ENCODE measurements at regions not wholly inside any gene's neighbourhood (a gene's known extent, or its start where the extent isn't known, plus 50 kb on each side); places are given as distances from the start of the nearest gene placed in this dataset.

DNA sequence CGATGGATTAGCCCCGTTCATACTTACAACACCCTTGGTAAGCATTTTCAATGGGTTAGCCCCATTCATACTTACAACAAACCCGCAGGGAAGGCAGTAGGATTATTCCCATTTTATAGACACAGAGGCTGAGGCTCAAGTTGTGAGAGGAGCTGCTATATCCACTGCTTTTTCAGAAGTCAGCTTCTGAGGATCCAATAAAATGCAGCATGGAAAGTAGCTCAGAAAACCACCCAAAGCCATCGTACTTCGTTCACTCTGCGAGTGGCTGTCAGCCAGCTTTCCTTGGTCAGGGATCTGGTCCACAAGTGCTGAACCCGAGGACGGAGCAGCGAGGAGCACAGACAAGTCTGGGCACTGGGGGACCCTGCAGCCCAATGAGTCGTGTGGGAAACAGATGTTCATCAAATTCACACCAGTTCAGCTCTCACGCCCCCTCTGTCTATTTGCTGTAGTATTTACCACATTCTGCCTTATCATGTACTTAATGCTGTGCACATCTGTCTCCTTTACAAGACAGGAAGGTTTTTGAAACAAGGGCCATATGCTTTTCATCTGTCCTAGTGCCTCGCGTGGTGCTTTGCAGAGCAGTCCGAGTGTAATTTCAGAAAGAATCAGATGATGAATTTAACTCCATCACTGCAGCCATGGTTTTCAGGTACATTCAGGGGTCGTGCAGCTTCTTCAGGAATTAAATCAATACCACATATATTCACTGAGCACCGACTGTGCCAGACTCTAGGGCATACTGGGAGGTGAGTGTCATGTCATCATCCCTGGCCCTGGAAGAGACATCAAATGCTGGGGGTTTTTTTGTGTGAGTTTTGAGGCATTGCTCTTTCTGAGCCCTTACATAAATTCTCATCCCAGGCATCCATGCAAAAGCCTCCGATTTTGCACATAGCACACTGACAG, 256.9 kb downstream of the CDH26 start:
- no peak for DNase-seq

DNA sequence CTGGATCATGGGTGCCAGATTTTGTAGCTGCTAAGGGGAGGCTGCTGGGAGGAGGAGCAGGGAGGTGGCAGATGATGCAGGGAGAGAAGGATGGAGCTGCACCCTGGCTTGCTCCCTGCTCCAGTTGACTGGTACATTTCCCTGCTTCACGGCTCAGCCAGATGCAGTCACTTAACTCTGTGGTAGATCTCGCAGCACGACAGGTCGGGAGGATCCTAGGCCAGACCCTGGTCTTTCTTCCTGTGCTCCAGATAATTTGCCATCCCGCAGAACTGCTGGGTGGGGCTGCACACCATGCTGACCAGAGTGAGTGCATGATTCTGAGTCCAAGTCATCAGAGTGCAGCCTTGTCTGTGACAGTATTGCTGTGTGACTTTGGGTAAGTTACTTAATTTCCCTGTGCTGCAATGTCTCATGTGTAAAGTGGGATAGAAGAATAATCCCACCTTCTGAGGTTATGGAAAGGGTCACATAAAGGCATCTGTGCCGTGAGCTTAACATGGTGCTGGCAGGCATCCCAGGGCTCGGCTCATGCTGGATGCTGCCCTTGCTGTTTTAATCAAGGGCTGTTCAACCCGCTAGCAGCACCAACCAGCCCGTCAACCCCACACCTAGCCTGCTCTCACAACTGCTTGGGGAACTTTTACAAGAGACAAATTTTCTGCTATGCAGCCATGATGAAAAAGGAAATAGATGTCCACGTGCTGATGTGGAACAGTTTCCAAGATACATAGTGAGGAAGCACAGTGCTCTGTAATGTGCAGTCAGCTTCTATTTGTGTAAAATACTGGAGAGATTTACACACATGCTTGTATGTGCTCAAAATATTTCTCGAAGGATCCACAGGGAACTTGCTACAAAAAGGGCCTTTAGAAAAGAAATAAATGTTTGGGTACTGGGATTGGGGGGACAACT, 257.9 kb downstream of the CDH26 start:
- no peak for DNase-seq

DNA sequence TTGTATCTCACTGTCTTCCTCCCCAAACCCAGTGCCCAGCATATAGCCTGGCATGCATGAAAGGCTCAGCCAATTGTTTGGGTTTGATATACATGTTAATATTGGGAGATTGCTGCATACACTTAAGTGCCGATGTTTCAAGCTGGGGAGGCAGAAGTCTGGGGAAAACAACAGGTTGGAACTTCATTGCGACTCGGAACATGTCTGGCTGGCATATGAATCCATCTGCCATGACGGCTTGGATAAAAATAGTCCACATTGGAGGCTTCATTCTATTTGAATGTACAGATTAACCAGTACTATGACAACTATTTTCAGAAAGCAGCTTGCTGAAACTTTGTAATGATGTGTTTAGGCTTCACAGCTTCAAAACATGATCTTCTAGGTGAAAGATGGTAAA, 261.0 kb downstream of the CDH26 start:
- DNase-seq, result no peak

DNA sequence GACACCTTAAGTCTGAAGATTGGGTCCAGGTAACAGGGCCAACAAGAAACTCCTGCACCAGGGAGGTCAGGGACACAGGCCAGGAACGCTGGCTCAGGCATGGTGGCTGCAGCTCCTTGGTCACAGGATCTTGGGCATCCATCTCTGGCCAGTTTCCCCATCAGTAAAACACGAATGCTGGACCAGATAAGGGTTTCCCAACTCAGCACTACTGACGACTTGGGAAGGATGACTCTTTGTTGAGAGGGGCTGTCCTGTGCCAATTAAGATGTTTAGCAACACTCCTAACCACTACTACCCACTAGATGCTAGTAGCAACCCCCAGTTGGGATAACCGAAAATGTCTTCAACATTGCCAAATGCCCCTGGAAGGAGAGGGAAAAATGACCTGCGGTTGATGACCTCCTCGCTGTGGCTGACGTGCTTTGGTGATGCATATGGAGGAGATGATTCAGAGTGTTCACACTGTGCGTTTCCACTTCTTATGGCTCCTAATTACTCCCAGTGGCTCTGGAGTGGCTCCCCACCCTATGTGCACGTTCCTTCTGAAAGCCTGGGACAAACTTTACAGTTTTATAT, 261.9 kb downstream of the CDH26 start:
- no peak for DNase-seq

DNA sequence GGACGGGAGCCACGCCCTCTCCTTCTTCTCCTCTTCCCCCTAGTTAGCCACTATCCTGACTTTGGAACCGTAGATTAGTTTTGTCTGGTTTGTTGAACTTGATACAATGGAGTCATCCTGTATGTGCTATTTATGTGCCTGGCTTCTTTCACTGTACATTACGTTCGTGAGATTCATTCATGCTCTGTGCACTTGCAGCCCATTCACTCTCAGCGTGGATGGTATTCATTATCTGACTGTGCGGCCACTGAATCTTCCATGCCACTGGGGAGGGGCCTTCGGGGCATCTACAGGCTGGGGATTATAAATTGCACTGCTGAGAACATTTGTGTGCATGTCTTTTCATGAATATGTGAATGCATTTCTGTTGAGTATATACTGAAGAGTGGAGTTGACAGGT, 262.5 kb downstream of the CDH26 start:
- no peak for DNase-seq

DNA sequence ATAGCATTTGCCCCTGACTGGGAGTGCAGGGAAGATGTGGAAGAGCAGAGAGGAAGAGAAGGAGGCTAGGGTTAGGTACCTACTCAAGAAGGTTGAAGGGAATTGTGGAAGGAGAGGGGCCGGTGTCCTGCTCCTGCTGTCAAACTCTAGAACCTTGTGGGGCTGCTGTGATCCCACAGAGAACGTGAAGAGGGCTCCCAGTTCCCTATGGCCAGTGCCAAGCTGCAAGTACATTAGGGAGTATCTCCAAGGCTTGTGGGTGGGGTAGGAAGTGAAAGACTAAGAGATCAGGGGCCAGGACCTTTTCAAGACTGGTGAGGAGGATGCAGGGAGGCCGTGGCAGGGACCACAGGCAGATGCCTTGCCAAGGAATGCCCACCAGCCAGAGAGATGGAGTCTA, 263.4 kb downstream of the CDH26 start:
- no peak for DNase-seq

DNA sequence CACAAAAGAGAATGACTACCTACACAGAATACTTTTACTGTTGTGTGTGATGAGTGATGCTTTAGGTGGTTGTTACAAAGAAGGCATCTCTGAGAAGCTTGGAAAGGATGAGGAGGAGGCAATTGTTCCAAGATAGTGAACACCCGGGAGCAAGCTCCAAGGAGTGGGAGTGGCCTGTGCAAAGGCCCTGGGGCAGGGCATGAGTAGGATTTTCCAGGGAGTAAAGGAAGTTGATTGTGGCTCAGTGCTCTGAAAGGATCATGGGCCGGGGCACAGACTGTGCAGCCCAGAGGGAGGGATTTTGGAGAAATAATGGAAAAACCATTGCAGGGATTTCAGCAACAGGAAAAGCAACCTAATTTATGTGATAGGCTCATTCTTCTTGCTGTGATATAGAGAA, 264.3 kb downstream of the CDH26 start:
- no peak for DNase-seq

DNA sequence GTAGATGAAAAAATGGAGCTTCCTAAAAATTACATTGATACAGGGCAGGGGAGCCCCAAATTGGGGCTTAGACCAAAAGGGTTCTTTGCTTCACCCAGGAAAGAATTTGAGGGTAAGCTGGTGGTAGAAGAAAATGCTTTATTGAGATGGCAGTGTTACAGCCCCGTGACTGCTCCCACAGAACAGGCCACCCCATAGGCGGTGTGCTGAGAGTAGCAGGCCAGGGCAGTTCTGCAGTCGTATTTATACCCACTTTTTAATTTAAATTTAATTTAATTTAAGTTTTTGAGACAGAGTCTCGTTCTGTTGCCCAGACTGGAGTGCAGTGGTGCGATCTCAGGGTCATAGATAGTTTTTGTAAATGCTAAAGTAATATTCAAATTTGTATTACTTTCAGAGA, 265.0 kb downstream of the CDH26 start:
- no peak for DNase-seq

DNA sequence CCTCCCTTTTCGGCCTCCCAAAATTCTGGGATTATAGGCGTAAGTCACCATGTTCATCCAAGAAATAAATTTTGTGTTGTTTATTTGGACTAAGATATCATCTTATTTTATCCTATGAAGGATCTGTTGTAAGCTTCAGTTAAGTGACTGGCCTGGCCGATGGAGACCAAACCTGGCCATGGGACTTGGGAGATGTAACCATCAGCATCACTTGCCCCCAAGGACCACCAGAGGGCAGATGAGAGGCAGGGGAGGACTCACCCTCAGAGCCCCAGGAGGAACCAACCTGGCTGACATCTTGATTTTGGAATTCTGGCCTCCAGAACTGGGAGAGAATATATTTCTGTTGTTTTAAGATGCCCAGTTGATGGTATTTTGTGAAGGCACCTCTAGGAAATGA, 266.7 kb downstream of the CDH26 start:
- peak in 1 of 3 donors; percentile 10 for DNase-seq

DNA sequence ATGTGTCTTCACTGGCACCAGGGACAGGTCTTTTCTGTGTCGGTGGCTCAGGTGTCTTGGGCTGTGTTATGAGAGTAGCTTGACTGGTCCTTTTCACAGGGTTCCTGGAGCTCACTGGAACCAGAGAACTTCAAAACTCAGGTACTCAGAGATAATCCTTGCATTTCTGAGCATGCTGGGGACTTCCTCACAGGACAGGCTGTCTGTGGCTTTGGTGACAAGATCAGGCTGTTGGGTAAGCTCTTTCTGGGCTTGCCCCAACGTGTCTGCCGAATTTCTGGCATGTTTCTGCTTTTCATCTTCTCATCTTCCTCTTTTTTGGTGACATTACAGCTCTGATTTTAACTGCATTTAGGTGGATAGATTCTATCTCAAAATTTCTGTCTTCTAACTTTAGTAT, 270.0 kb downstream of the CDH26 start:
- peak; percentile 53 to 87 (median 69) for DNase-seq

DNA sequence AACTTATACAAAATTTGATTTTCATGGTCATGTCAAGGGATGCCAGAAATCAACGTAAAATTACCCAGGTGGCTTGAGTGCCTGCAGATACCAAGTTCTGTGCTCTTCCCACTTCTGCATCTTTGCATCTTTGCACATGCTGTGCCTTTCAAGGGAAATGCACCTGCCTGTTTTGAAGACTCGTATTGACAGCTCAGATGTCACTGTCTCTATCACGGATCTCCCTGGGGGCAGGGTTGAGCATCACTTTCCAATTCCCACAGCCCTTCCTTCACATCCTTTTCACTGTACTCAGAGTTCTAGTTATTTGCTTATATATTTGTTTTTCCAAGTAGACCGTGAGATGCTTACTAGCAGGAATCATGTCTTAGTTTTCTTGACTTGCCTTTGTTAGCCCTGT, 274.2 kb downstream of the CDH26 start:
- no peak for DNase-seq

DNA sequence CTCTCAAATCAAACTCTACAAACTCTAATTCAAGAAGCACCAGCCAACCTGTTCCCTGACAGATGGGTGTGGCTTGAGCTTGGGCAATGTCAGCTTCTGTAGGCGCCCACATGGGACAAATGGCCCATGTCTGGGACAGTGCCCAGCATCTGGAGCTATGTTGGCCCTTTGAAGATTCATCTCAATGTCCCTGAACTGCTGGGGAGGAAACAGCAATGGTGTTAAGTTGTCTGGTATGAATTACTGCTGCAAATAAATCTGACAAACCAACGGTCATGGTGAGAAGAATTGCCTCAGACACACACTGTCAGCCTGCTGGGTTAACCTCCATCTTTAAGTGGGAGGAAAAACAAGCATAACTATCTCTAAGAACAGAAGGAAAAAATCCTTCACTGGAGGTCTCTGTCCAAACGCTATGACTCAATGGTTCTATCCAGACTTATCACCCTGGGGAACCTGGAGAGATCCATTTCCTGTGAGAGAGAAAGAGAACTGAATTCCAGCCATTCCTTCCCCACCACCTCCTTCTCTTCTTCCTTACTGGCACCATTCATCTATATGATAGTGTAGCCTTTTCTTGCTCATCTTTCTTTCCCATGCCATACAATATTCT, 274.9 kb downstream of the CDH26 start:
- DNase-seq, result no peak

DNA sequence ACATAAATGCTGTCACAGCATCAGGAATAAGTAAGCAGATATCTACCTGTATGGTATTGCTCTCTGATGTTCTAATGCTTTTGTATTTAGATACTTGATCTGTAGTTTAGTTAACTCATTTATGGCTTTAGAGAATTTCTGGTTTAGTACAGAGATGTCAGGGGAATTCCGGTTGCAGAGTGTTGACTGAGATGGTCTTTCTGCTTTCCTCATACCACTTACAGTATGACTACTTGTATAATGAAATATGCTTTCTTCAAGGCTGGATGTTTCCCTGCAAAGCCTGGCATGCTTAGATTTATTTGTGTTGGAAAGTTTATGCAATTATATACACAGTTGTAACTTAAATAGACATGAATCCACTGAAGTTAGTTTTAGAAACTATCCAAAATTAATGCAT, 278.4 kb downstream of the CDH26 start:
- DNase-seq, result no peak

DNA sequence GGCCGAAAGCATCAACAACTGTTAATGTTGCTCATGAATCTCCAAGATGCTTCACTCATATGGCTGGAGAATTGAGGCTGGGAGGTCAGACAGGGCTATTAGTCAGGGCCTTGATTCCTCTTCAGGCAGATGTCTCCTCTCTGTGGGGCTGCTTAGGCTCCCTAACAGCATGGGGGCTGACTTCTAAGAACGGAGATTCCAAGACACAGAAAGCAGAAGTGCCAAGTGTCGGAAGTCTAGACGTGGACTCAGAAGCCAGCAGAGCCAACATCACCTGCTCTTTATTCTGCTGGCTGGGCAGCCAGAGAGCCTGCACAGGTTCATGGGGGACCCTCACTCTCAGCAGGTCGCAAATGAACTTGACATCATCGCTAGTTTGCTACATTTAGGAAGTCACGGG, 279.8 kb downstream of the CDH26 start:
- peak in 1 of 3 donors; percentile 41 for DNase-seq

DNA sequence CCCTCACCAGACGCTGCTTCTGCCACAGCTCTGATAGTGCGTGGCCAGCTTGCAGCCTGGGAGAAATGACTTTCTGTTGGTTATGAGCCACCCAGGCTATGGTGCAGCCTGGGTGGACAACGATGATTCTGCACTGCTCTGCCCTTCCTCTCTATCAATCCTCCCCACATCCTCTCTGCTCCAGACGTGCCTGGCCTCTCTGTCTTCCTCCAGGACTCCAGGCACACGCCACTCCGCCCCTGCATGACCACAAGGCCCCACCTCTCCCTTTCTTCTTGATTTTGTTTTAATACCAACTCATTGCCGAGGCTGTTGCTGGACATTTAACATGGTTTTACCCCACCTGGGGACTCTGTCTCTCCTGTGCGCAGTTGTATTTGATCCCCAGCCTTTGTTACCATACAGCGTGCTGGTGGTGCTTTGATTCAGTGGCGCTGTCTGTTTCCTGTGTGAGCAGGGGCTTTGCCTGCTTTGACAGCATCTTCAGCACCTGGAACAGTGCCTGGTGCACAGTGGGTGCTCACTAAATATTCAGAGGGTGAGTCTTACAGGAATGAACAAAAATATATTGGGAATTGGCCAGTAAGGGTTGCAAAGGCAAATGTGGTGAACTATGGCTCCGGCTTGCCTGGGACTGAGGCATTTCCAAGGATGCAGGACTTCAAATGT, 280.9 kb downstream of the CDH26 start:
- DNase-seq, result no peak

DNA sequence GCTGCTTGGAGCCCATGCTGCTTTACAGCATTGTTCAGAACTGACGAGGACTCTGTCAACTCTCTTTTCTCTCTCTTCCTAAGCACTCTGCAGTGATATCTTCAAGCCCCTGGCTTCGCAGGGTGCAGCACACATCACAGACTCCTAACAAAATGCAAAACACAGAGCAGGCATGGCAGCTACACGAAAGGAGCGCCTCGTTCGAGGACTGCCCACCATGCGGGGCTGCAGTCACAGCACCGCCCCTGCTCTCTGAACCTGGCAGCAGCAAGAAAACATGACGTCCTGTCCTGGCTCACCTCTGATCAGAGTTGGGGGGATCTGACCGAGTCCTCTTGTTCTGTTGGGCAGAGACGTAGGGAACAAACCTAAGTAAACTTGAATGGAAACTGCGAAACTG, 281.7 kb downstream of the CDH26 start:
- DNase-seq, result no peak

DNA sequence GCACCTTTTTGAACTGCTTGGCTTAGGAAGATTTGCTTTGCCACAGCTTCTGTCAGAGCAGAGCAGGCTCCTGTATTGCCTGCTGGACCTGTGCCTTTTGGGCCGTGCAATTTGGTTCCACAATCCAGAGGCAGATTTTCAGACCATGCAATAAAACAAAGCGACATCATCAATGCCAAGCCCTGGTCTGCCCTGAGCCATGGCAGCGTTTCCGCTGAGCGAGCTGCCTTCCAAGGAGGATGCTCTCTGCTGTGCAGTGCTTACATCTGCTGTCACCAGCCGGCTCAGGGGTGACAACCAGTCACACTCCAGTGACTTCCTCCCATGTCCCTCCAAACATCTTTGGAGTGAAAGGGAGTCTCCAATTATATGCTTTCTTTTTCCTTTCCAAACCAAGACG, 282.2 kb downstream of the CDH26 start:
- DNase-seq, result no peak

DNA sequence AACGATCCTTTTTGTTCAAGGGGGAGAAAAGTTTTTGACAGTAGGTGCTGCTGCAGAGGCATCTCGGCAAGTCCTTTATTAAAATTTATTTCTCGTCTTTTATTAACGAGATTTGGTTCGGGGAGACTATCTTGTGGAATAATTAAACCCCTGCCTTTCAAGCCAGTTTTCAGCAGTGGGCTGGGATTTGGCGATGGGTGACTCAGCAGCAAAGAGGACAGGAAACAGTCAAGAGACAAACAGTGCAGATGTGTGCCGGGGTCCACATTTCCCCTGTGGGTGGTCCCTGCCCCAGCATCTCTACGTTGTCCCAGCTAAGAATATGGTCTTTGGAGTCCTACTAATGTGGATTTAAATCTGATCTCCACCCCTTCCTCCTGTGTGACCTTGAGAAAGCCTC, 282.8 kb downstream of the CDH26 start:
- DNase-seq, result no peak

DNA sequence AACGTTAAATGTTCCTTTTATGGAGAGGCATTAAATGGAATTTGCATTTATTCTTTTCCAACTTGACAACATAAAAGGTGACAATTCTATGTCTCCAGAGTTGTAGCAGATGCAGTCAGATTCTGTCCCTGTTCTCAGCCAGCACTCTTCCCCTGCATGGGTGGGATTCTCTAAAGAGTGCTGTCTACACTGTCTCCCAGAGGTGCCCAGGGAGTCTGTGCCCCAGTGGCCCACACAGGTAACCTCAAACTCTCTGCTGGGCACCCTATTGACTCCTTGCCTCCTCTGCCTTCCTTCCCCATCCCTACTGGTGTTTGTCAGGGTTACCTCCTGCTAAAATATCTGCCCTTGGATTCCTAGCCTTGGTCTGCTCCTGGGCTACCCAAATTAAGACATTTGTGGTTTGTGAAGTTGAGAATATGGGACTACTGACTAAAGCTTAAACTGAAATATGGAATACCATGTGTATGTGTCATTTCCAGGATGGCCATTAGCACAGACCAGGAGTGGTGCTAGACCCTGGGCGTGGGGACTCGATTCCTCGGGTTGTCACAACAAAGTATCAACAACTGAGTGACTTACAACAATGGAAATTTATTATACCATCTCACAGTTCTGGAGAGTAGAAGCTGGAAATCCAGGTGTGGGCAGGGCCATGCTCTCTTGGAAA, 284.7 kb downstream of the CDH26 start:
- DNase-seq, result no peak

DNA sequence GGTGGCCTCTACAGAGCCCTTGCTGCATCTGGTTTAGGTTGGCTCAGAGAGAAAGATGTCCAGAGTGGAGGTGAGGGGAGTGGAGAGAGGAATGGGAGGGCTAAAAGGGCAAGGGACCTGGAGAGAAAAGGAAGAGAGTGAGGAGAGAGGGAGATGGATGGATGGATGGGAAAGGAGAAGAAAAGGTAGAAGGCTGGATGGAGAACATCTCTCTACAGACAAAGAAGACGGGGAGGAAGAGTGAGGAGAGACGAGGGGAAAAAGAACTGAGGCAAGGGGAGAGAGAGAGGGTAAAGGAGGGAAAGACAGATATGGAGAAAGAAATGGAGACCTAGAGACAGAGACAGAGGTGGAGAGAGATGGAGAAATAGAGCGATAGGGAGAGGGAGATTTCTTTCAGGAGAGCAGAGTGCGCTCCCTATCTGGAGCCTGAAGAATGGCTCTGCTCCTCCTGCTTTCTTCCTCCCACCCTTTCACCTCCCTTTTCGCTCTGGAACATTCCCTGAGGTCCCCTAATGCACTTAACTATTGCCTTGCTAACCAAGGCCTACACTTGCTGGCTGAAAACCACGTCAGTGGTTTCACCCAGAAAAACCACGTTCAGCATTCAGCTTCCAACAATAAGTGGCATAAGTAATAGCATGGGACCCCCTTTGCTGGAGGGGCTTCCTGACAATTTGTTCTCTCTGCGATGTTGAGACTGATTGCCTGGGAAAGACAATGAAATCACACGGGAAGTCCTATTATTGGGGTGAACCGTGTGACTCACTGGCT, 286.3 kb downstream of the CDH26 start:
- DNase-seq, result no peak

DNA sequence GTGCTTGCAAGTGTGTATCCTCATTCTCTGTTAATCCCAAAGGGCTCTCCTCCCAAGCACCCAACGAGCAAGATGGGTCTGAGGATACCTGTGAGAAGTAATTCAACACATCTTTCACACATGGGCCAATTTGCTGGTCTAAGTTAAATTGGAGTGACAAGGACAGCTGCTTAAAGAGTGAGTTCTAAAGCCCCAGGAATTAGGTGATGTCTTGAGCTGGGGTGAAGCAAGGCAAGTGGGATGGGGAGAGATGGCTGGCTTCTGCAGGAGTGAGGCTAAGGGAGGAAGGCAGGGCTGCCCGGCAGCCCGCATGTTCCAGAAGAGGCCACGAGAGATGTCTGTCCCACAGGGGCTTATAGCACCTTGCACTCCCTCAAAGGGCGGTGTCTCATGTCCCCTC, 288.5 kb downstream of the CDH26 start:
- DNase-seq, result no peak

Data from suppressor macrophage treated with lipopolysaccharide for 1 hour (primary cell).